GM21390 (cell line): ENCODE measurements at regions not wholly inside any gene's neighbourhood (a gene's known extent, or its start where the extent isn't known, plus 50 kb on each side); places are given as distances from the start of the nearest gene placed in this dataset.
A peak's percentile ranks its signal among the peaks of the same experiment; 100 is the strongest.
"Not testable (repeated sequence)": the region's sequence is repeated elsewhere in the genome, so short reads cannot be mapped to it uniquely, and the experiment has no call there.

Experiments used
- ATAC-seq: cut with Tn5 transposase; IDR thresholded peaks from one replicate; pipeline ENCODE4 v1.9.1; 2021; ENCODE audit not compliant: unreplicated experiment

DNA sequence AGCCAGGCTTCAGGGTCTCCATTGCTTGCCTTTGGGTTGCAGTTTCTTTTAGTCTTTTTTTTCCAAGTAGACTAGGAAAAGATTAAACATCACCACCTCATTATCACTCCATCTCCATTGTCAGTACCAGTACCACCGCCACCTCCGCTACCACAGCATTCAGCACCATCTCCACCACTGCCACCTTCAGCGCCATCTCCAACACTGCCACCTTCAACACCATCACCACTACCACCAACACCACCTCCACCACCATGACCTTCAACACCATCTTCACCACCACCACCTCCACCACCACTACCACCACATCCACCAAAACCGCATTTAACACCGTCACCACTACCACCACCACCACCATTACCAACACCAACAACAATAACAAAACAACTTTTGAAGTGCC lies 141.5 kb upstream of the MPHOSPH6 start:
- ATAC-seq, result no peak

DNA sequence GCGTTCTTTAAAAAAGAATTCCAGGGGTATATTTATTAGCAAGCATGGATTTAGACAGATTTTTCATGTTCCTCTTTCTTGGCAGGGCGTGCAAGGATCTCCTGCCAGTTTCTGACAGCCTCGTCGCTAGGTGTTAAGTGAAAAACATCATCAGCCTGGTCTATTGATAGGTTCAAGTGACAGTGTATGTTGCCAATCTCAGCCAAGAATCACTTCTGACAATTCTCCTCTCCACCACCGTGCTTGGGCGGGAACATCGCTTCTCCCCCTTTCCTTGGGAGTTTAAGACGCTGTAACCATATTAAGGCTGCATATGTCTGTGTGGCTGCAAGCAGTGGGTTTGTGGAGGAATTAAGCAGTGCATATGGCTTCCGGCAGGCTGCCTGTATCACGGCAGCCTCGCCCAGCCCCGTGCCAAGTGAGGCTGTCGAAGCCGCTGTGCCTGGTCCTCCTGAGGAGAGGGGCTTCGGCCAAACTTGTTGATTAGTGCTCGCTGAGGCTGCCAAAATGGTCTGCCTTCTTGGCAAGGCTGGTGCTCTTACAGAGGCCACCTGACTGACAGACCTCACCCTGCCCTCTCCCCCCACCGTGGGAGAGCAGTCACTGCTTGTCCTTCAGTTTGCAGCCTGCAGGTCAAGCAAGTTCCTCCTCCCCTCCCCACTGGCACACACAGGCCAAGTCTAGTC lies 132.2 kb upstream of the MPHOSPH6 start:
- no peak for ATAC-seq

DNA sequence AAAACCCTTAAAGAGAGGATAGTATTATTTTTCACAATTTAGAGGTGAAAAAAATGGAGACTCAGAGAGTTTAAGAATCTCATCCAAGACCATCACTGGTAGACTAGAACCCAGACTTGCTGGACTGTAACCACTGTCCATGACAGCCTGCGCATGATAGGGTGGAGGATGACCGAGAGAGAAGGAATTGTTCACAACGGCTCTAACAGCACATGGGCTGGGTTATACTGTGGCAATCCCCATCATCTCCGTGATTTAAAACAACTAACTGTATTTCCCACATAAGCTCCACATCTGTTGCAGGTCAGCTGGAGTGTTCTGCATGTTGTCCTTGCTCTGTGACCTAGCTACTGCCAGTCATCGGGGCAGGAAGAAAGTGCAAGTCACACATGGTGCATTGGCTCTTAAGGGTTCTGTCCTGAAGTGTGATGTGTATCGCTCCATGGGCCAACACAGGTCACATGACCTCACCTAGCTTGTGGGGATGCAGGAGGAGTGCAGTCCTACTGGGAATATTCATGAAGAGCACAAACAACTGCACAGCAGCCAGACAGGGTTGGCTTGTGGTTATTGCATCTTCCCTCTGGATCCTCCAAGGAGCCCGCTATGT lies 131.2 kb upstream of the MPHOSPH6 start:
- ATAC-seq, result no peak

DNA sequence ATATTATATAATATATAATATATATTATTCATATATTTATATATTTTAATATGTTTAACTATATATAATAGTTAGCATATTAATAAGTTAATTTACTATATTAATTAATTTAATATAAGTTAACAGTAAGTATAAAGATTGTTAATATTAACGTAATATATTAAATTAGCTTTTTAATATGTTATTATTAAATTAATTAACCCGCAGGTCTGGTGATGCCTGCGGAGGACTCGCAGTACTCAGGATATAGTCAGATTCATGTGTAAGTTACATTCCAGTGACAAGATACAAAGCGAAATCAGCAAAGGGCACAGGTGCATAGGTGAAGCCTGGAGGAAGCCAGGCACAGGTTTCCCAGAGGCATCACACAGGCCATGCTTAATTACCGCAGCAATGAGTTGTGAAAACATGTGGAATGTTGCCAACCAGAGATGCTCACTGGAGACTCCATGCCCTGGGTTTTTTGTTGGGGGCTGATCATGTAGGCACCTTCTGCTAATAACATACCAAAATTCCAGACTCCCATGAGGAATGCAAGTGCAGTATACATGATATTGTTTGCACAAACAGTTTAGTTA lies 130.4 kb upstream of the MPHOSPH6 start:
- no peak for ATAC-seq

GRCh38 chr16:82298472-82298871 lies 128.4 kb upstream of the MPHOSPH6 start:
- ATAC-seq, result no peak

GRCh38 chr16:82295290-82296201 lies 125.5 kb upstream of the MPHOSPH6 start:
- no peak for ATAC-seq

DNA sequence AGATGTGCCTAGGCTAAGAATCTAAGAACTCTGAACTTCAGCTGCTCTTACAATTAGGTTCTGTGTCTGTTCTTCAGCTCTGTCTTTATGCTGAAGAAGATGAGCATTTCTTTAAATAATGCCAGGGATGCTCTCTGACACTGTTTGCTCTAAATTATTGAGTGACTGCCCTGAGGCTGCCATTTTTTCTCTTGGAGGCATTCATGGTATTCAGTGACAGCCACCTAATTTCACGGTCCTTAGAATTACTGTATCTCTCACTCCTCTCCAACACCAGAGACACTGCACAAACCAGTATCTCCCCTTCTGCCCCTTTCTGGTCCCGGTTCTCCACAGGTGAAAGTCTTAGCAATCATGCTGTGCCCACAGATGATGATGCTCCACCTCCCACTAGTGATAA lies 123.6 kb upstream of the MPHOSPH6 start:
- ATAC-seq, result no peak

DNA sequence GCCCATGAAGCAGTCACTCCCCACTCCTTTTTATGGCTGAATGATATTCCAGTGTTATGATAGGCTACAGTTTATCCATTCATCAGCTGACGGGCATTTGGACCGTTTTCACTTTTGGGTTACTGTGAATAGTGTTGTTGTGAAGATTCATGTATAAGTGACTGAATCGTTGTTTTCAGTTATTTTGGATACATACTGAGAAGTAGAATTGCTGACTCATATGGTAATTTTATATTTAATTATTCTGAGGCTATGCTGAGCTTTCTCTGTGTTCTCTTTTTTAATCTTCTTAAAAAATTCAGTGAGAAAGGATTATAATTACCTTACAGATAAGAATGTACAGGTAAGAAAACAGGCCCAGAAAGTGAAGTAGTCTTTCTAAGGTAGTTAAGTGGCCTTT lies 117.9 kb upstream of the MPHOSPH6 start:
- no peak for ATAC-seq

DNA sequence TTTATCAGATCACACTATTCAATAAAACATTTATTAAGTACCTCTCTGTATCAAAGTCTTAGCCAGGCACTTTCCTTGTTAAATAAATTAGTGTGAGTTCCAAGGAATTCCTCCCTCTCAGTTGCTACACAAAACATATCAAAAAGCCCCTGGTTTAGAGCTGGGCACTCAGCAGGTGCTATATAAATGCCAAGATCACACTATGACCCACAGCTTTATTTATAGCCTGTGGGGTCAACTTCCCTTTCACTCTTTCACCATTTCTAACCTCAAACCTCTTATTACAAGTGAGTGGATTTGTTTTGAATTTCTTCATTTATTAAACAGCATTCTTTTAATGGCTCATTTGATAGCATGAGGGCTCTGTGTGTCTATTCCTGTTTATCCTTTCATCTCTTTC lies 112.6 kb upstream of the MPHOSPH6 start:
- ATAC-seq, result no peak

GRCh38 chr16:82281544-82281943 lies 111.5 kb upstream of the MPHOSPH6 start:
- no peak for ATAC-seq

DNA sequence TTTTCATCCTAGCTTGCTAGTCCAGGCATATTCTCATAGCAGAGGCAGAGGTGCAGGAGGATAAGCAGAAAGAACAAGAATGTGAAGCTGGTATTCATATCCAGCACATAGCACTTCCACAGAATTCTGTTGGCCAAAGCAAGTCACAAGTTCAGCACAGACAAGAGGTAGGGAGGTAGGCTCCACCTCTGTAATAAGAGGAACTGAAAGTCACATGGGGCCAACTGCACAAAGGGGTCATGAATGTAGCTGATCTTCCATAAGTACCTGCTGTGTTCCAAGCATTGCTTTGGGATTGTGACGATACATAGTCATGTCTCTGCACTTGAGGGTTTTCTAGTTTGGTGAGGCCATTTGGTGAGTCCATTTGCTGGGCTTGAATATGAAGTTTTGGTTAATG lies 110.8 kb upstream of the MPHOSPH6 start:
- ATAC-seq, result peak; percentile 54

DNA sequence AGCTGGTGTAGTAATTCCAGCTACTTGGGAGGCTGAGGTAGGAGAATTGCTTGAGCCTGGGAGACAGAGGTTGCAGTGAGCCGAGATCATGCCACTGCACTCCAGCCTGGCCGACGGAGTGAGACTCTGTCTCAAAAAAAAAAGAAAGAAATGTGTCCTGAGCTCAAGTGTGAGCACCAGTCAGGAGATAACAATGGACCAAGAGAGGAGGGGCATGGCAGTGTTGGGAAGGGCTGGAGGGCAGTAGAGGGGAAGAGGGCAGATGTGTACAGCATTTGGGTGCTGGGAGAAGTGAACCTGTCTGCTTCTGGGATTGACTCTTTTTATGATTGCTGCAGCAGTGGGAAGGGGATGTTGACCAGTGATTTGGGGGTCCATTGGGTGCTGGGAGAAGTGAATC lies 105.3 kb upstream of the MPHOSPH6 start:
- ATAC-seq, result not testable (repeated sequence)

- no peak for ATAC-seq
Measured at GRCh38 chr16:82271636-82272035, 101.6 kb upstream of the MPHOSPH6 start.

GRCh38 chr16:82267675-82268074 lies 97.7 kb upstream of the MPHOSPH6 start:
- not testable (repeated sequence) for ATAC-seq

DNA sequence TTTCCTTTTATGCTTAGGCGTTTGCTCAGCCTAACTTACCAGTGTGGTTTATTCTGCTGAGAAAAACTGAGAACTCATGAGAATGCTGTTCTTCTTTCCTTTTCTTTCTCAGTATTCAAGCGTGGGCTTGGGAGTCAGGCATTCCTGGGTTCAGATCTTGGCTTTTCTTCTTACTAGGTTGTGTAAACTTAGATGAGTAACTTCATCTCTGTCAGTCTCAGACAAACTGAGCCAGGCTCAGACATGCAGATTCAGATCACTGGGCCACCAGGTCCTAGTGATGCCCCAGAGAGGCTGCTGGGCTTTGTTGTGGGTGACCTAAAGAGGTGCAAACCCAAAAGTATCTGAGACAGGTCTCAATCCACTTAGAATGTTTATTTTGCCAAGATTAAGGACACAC lies 95.8 kb upstream of the MPHOSPH6 start:
- no peak for ATAC-seq

GRCh38 chr16:82264756-82265155 lies 94.7 kb upstream of the MPHOSPH6 start:
- ATAC-seq, result no peak

GRCh38 chr16:82263521-82264143 lies 93.6 kb upstream of the MPHOSPH6 start:
- ATAC-seq, result no peak

DNA sequence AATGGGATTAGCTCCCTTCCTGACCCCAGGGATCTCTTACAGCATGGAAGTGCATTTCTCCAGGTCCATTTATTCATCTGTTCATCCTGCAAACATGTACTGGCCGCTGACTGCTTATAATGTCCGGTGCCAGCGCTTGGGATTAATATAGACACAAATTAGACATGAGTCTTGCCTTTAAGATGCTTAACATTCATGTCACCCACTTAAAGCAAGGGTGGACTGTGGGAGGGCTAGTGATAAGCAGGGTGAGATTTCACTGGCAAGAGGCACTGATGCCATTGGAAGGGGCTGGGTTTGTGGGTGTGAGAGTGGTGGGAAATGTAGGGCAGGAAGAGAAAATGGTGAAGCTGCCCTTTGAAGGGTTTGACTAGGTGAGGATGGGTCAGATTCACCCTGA lies 92.2 kb upstream of the MPHOSPH6 start:
- no peak for ATAC-seq

GRCh38 chr16:82260212-82260795 lies 90.3 kb upstream of the MPHOSPH6 start:
- ATAC-seq, result no peak

DNA sequence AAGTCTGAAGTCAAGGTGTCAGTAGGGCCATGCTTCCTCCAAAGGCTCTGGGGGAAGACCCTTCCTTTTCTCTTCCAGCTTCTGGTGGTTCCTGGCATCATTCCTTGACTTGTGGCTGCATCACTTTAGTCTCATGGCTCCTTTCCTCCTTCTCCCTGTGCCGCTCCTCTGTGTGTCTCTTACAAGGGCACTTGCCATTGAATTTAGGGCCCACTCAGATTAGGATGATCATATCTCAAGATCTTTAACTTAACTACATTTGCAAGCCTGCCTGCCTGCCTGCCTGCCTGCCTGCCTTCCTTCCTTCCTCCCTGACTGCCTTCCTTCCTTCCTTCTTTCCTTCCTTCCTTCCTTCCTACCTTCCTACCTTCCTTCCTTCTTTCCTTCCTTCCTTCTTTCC lies 89.7 kb upstream of the MPHOSPH6 start:
- no peak for ATAC-seq

- ATAC-seq, result no peak
Measured at GRCh38 chr16:82257990-82258389, 88.0 kb upstream of the MPHOSPH6 start.
